Kidney (tissue), 13 donors: ENCODE measurements at regions not wholly inside any gene's neighbourhood (a gene's known extent, or its start where the extent isn't known, plus 50 kb on each side); places are given as distances from the start of the nearest gene placed in this dataset.

ENCODE experiments used
- DNase-seq, 5 donors: peaks; one replicate each; pipeline ENCODE4 v3.0.0-alpha.2; 2013 to 2020
- FAIRE-seq: peaks from 2 replicates; lab custom pipeline; 2012; peaks lifted over from hg19 to GRCh38; lab: Jason Lieb, UNC
- H3K27ac ChIP-seq, 2 donors: one replicate each; pipeline ENCODE4 v1.7.0; 2013; ENCODE audit warnings: low read depth in 2 of 2, low read length in 2 of 2, inconsistent platforms in 1 of 2
- H3K27me3 ChIP-seq: one replicate; pipeline ENCODE4 v1.7.1; 2013; ENCODE audit warnings: low read length, inconsistent platforms; ENCODE audit not compliant: control insufficient read depth, insufficient read depth
- H3K36me3 ChIP-seq, 3 donors: one replicate each; pipeline versions ENCODE4 v1.7.0 to v1.7.1; 2013; ENCODE audit warnings: low read length in 3 of 3, control low read depth in 1 of 3, inconsistent platforms in 1 of 3; ENCODE audit not compliant: insufficient read depth in 3 of 3, control insufficient read depth in 2 of 3
- H3K4me1 ChIP-seq, 3 donors: one replicate each; pipeline versions ENCODE4 v1.7.0 to v1.7.1; 2013; ENCODE audit warnings: low read length in 3 of 3, inconsistent platforms in 1 of 3, low read depth in 1 of 3; ENCODE audit not compliant: control insufficient read depth in 2 of 3, insufficient read depth in 2 of 3
- H3K4me3 ChIP-seq, 3 donors: one replicate each; pipeline versions ENCODE4 v1.7.0 to v1.8.1; 2013; ENCODE audit warnings: low read length in 3 of 3, control low read depth in 1 of 3, inconsistent platforms in 1 of 3
- H3K9ac ChIP-seq, 3 donors: one replicate each; pipeline versions ENCODE4 v1.7.0 to v1.7.1; 2013; ENCODE audit warnings: low read length in 3 of 3, control low read depth in 1 of 3, inconsistent platforms in 1 of 3
- H3K9me3 ChIP-seq, 3 donors: one replicate each; pipeline versions ENCODE4 v1.7.0 to v1.7.1; 2013; ENCODE audit warnings: low read length in 3 of 3, control low read depth in 1 of 3, inconsistent platforms in 1 of 3; ENCODE audit not compliant: control insufficient read depth in 2 of 3, insufficient read depth in 1 of 3
- intact Hi-C: fragments of 100-400 bp; cut with DNase I; formaldehyde crosslinking; loops from one replicate; pipeline ENCODE4 v1.11.1; 2022
- TF ChIP-seq, protein P1 (sequence below): IDR thresholded peaks from 3 replicates; pipeline ENCODE4 v1.5.1; 2012; ENCODE audit warnings: mild to moderate bottlenecking, moderate library complexity, borderline replicate concordance; ENCODE audit not compliant: insufficient read depth; ENCODE audit errors: extremely low read depth
- donor health status: control.
- donor health status: control.
- donor health status: control.
- donor health status: control.
- donor health status: control.
- donor health status: DM: yes; HTN: yes; CAD: no.
- donor health status: Normal renal cell carcinoma (clear cell type).

DNA sequence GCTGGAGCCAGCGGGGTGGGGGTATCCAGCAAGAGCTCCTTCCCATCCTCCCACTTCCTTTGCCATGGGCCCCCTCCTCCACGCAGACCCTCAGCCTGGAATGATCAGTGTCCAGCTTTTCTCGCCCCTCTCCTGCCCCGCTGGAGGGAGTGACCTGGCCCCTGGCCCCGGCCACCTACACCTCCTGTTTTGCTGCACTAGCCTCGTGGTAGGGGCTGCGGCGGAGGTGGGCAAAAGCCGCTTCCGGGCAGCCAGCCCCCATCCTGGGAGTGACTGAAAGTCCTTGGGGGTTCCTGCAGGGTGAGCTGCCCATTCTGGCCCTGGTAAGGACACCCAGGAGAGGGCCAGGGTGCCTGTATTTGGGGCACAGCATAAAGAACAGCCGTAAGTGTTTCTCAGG is 295.7 kb downstream of the SEC14L1 start:
- Histone ChIP-seq H3K9me3 (no peaks in the 10 kb centered on the region), H3K27ac (no peak overlapping the region), H3K27me3 (no peaks in the 10 kb centered on the region), H3K4me1 (peaks cover 5 to 64% (median 18%) of the 10 kb centered on the region in 3 donors), H3K4me3 (no peak overlapping the region), H3K9ac (no peak overlapping the region), H3K36me3 (peaks cover 0 to 19% (median 0%) of the 10 kb centered on the region in 3 donors)
- TF ChIP-seq, protein P1, sequence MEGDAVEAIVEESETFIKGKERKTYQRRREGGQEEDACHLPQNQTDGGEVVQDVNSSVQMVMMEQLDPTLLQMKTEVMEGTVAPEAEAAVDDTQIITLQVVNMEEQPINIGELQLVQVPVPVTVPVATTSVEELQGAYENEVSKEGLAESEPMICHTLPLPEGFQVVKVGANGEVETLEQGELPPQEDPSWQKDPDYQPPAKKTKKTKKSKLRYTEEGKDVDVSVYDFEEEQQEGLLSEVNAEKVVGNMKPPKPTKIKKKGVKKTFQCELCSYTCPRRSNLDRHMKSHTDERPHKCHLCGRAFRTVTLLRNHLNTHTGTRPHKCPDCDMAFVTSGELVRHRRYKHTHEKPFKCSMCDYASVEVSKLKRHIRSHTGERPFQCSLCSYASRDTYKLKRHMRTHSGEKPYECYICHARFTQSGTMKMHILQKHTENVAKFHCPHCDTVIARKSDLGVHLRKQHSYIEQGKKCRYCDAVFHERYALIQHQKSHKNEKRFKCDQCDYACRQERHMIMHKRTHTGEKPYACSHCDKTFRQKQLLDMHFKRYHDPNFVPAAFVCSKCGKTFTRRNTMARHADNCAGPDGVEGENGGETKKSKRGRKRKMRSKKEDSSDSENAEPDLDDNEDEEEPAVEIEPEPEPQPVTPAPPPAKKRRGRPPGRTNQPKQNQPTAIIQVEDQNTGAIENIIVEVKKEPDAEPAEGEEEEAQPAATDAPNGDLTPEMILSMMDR, result no peak
- intact Hi-C loops, result loop anchor here (5.0 to 10.0 kb wide), 2 partner anchors 51 to 102 kb away; no protein-coding TSS in a partner anchor
- no peak for DNase-seq
- FAIRE-seq, result no peak

DNA sequence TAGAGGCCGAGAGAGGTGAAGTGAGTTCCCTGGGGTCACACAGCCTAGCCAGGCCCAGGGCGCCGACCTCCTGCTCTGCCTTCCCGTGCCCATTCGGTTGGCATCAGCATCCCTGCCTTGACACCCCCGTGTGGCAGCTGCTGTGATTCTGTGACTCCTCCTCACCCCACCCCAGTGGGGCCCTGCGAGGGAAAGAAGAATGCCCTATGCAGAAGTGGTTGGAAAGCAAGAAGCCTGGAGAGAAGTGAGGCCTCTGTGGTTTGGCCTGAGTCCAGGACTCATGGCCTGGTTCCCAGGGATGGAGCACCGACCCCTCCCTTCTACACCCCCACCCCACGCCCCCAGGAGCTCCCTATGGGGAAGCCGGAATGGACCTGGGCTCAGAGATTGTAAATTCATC is 296.2 kb downstream of the SEC14L1 start:
- TF ChIP-seq, protein P1, result no peak
- intact Hi-C loops, result loop anchor here (5.0 to 10.0 kb wide), 2 partner anchors 50 to 102 kb away; no protein-coding TSS in a partner anchor
- H3K36me3 ChIP-seq, result peaks cover 0 to 17% (median 0%) of the 10 kb centered on the region in 3 donors
- H3K9ac ChIP-seq, result no peak overlapping the region
- no peak overlapping the region for H3K4me3 ChIP-seq
- no peak for FAIRE-seq
- no peak overlapping the region for H3K27ac ChIP-seq
- peak in 3 of 5 donors; percentile 63 to 84 (median 65) for DNase-seq
- no peaks in the 10 kb centered on the region for H3K9me3 ChIP-seq
- H3K27me3 ChIP-seq, result no peaks in the 10 kb centered on the region
- H3K4me1 ChIP-seq, result peaks cover 6 to 66% (median 18%) of the 10 kb centered on the region in 3 donors

DNA sequence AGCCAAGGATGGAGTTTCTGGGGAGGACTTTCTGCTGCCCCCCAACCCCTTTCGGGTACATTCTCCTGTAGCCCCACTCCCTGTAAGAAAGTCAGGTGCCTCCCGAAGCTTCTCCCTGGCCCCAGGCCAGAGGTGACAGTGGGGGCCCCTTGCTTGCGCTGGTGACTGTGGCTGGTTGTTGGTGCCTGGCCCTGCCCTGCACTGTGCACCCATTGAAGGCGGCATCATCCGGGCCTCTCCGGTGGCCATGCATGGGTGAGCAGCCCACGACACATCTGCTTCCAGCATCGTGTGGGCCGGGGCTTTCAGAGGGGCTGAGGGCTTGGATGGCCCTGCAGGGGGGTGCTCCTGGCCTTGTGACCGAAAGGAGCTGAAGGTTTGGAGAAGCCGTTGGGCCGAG is 297.0 kb downstream of the SEC14L1 start:
- Histone ChIP-seq H3K9ac (no peak overlapping the region), H3K27me3 (no peaks in the 10 kb centered on the region), H3K27ac (no peak overlapping the region), H3K9me3 (no peaks in the 10 kb centered on the region), H3K36me3 (peaks cover 0 to 12% (median 0%) of the 10 kb centered on the region in 3 donors), H3K4me3 (no peak overlapping the region), H3K4me1 (peaks cover 6 to 66% (median 18%) of the 10 kb centered on the region in 3 donors)
- FAIRE-seq (no peak), DNase-seq (no peak)
- intact Hi-C loops, result loop anchor here (5.0 to 10.0 kb wide), 2 partner anchors 50 to 103 kb away; no protein-coding TSS in a partner anchor
- TF ChIP-seq, protein P1, result no peak
